Progenitor cell of endocrine pancreas (in vitro differentiated cells): ENCODE measurements at regions not wholly inside any gene's neighbourhood (a gene's known extent, or its start where the extent isn't known, plus 50 kb on each side); places are given as distances from the start of the nearest gene placed in this dataset.

Experiments used
- DNase-seq: peaks from one replicate; pipeline ENCODE4 v3.0.0; 2021; ENCODE audit warnings: low spot score; ENCODE audit not compliant: unreplicated experiment
- H3K27ac Mint-ChIP-seq: 2 replicates; pipeline ENCODE4 v1.8.0; 2021; ENCODE audit warnings: mild to moderate bottlenecking, moderate library complexity, mixed read lengths
- H3K27me3 Mint-ChIP-seq: 2 replicates; pipeline ENCODE4 v1.8.0; 2021; ENCODE audit warnings: mixed read lengths
- H3K36me3 Mint-ChIP-seq: 2 replicates; pipeline ENCODE4 v1.8.0; 2022; ENCODE audit warnings: mixed read lengths; ENCODE audit not compliant: insufficient read depth
- H3K4me1 Mint-ChIP-seq: 2 replicates; pipeline ENCODE4 v1.8.0; 2021; ENCODE audit warnings: low read depth, mixed read lengths
- H3K4me3 Mint-ChIP-seq: 2 replicates; pipeline ENCODE4 v1.8.0; 2021; ENCODE audit warnings: low read depth, mild to moderate bottlenecking, moderate library complexity, mixed read lengths
- H3K9me3 Mint-ChIP-seq: 2 replicates; pipeline ENCODE4 v1.8.0; 2021; ENCODE audit warnings: low read depth, mixed read lengths
- TF ChIP-seq, protein P1 (sequence below): fragments of 200-600 bp; sonication (generic); IDR thresholded peaks from one replicate; pipeline ENCODE4 v1.5.0; 2021; ENCODE audit warnings: antibody characterized with exemption, mild to moderate bottlenecking; ENCODE audit not compliant: unreplicated experiment

- Mint-ChIP-seq H3K36me3 (no peaks in the 10 kb centered on the region), H3K4me1 (no peaks in the 10 kb centered on the region), H3K27ac (no peak overlapping the region), H3K9me3 (no peaks in the 10 kb centered on the region), H3K4me3 (no peak overlapping the region), H3K27me3 (peaks cover 16% of the 10 kb centered on the region)
- no peak for DNase-seq
- TF ChIP-seq, protein P1, sequence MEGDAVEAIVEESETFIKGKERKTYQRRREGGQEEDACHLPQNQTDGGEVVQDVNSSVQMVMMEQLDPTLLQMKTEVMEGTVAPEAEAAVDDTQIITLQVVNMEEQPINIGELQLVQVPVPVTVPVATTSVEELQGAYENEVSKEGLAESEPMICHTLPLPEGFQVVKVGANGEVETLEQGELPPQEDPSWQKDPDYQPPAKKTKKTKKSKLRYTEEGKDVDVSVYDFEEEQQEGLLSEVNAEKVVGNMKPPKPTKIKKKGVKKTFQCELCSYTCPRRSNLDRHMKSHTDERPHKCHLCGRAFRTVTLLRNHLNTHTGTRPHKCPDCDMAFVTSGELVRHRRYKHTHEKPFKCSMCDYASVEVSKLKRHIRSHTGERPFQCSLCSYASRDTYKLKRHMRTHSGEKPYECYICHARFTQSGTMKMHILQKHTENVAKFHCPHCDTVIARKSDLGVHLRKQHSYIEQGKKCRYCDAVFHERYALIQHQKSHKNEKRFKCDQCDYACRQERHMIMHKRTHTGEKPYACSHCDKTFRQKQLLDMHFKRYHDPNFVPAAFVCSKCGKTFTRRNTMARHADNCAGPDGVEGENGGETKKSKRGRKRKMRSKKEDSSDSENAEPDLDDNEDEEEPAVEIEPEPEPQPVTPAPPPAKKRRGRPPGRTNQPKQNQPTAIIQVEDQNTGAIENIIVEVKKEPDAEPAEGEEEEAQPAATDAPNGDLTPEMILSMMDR = no peak
Observed at GRCh38 chr9:79268806-79269205, 303.0 kb upstream of the TLE4 start.

DNA sequence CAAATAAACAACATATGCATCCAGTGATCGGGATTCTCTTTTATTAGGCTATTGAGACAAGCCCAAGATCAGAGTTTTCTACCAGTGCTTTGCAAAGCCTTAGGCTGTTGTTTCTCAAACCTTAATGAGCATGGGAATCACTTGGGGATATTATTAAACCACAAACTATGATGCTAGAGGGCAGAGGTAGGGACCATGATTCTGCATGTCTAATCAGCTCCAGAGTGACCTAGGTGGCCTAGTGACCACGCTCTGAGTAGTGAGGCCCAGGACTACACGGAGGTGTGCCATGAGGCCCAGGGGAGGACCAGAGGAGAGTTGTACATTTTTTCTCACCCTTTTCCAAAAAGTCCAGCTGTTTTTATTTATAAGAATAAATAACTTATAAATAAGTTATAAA lies 298.5 kb upstream of the TLE4 start:
- Mint-ChIP-seq H3K4me3 (no peak overlapping the region), H3K4me1 (no peaks in the 10 kb centered on the region), H3K27me3 (no peaks in the 10 kb centered on the region), H3K27ac (no peak overlapping the region), H3K9me3 (no peaks in the 10 kb centered on the region), H3K36me3 (no peaks in the 10 kb centered on the region)
- TF ChIP-seq, protein P1 = no peak
- no peak for DNase-seq

DNA sequence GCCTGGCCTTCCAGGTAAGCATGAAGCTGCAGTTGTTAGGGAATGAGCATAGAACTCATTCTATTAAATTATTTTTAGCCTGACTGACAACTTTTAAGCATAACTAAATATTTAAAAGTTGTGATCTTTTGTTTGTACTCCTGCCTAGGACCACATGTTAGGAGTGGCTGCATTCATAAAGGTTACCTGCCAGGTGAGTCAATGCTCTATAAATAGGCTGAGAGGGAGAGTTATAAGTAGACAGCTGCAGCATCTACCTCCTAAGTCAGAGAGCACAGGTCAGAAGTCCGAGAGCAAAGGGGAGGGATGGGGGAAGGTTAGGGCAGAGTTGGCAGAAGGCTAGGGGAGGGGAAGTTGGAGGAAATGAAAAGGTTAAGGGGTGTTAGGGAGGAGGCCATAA lies 292.4 kb upstream of the TLE4 start:
- no peak overlapping the region for H3K4me3 Mint-ChIP-seq
- H3K9me3 Mint-ChIP-seq = no peaks in the 10 kb centered on the region
- TF ChIP-seq, protein P1 = no peak
- no peaks in the 10 kb centered on the region for H3K4me1 Mint-ChIP-seq
- H3K27ac Mint-ChIP-seq = no peak overlapping the region
- no peak for DNase-seq
- H3K36me3 Mint-ChIP-seq = no peaks in the 10 kb centered on the region
- H3K27me3 Mint-ChIP-seq = peaks cover 7% of the 10 kb centered on the region

- TF ChIP-seq, protein P1 = no peak
- Mint-ChIP-seq H3K4me1 (no peaks in the 10 kb centered on the region), H3K4me3 (no peak overlapping the region), H3K9me3 (no peaks in the 10 kb centered on the region), H3K27me3 (peaks cover 7% of the 10 kb centered on the region), H3K27ac (no peak overlapping the region), H3K36me3 (no peaks in the 10 kb centered on the region)
- DNase-seq = no peak
Observed at GRCh38 chr9:79280691-79281090, 291.1 kb upstream of the TLE4 start.

GRCh38 chr9:79284081-79284480 lies 287.7 kb upstream of the TLE4 start:
- Mint-ChIP-seq H3K9me3 (no peaks in the 10 kb centered on the region), H3K36me3 (no peaks in the 10 kb centered on the region), H3K4me3 (no peak overlapping the region), H3K27ac (no peak overlapping the region), H3K27me3 (peaks cover 21% of the 10 kb centered on the region), H3K4me1 (no peaks in the 10 kb centered on the region)
- no peak for DNase-seq
- TF ChIP-seq, protein P1 = no peak
